ENCODE measurements at regions not wholly inside any gene's neighbourhood (a gene's known extent, or its start where the extent isn't known, plus 50 kb on each side); places are given as distances from the start of the nearest gene placed in this dataset.

GRCh38 chrX:143571521-143571920 lies 54.2 kb upstream of the SPANXN3 start:
- TF ChIP-seq CTCF (IDR thresholded peaks at IDR 0.05 in 2 of 3, conservative IDR thresholded peaks at IDR 0.05 in 1 of 3; ENCODE audit: control insufficient read depth in 2 of 3, extremely low read depth in 1 of 3, insufficient read depth in 1 of 3, low read depth in 3 of 3, low read length in 3 of 3) (no peak), POLR2A (IDR thresholded peaks at IDR 0.05; ENCODE audit: low read depth, low read length) (no peak), PML (IDR thresholded peaks at IDR 0.05; ENCODE audit: low read length) (no peak), POLR2AphosphoS5 (IDR thresholded peaks at IDR 0.05; ENCODE audit: low read length) (no peak), CHD4 (IDR thresholded peaks at IDR 0.05) (no peak), HDAC6 (IDR thresholded peaks at IDR 0.05; ENCODE audit: unreplicated experiment) (no peak), ZNF217 (IDR thresholded peaks at IDR 0.05) (no peak), JUND (IDR thresholded peaks at IDR 0.05; ENCODE audit: low read depth, low read length) (no peak), HDAC2 (IDR thresholded peaks at IDR 0.05) (no peak), JUNB (IDR thresholded peaks at IDR 0.05) (no peak)

Measured in GM12878 (cell line).